ENCODE measurements at regions not wholly inside any gene's neighbourhood (a gene's known extent, or its start where the extent isn't known, plus 50 kb on each side); places are given as distances from the start of the nearest gene placed in this dataset.

DNA sequence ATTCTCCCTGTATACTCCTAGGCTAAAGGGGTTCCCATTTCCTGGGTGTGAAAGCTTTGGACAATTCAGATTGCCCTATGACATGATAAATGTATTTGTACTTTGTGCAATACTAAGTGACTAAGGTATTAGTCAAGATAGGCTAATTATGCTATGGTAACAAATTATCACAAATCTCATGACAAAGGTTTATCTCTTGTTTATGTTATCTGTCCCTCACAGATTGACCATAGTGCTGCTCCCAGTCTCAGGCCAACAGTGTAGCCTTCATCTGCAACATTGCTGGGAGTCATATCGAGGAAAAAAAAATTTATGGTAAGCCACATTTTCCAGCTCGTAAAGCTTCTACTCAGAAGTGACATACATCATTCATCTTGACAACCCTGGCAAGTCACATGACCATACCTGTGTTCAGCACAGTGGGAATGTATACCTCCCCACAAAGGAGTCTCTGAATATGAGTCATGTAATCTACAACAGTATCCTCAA, 346.2 kb downstream of the IGSF11 start:
- TF ChIP-seq ZC3H10 (CRISPR knock-in tag; IDR thresholded peaks at IDR 0.05) (no peak), BACH2 (CRISPR knock-in tag; IDR thresholded peaks at IDR 0.05; ENCODE audit: borderline replicate concordance) (no peak), ZNF565 (CRISPR knock-in tag; conservative IDR thresholded peaks at IDR 0.05; ENCODE audit: low read depth) (no peak), ZNF70 (CRISPR knock-in tag; IDR thresholded peaks at IDR 0.05) (no peak), GLIS3 (CRISPR knock-in tag; IDR thresholded peaks at IDR 0.05) (no peak), PPARA (CRISPR knock-in tag; IDR thresholded peaks at IDR 0.05; ENCODE audit: borderline replicate concordance) (no peak), CSDC2 (CRISPR knock-in tag; IDR thresholded peaks at IDR 0.05) (no peak)
- TF ChIP-seq, protein P1, sequence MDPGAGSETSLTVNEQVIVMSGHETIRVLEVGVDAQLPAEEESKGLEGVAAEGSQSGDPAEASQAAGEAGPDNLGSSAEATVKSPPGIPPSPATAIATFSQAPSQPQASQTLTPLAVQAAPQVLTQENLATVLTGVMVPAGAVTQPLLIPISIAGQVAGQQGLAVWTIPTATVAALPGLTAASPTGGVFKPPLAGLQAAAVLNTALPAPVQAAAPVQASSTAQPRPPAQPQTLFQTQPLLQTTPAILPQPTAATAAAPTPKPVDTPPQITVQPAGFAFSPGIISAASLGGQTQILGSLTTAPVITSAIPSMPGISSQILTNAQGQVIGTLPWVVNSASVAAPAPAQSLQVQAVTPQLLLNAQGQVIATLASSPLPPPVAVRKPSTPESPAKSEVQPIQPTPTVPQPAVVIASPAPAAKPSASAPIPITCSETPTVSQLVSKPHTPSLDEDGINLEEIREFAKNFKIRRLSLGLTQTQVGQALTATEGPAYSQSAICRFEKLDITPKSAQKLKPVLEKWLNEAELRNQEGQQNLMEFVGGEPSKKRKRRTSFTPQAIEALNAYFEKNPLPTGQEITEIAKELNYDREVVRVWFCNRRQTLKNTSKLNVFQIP (CRISPR knock-in tag; IDR thresholded peaks at IDR 0.05; ENCODE audit: borderline replicate concordance, low read depth): no peak
- TF ChIP-seq, protein P2, sequence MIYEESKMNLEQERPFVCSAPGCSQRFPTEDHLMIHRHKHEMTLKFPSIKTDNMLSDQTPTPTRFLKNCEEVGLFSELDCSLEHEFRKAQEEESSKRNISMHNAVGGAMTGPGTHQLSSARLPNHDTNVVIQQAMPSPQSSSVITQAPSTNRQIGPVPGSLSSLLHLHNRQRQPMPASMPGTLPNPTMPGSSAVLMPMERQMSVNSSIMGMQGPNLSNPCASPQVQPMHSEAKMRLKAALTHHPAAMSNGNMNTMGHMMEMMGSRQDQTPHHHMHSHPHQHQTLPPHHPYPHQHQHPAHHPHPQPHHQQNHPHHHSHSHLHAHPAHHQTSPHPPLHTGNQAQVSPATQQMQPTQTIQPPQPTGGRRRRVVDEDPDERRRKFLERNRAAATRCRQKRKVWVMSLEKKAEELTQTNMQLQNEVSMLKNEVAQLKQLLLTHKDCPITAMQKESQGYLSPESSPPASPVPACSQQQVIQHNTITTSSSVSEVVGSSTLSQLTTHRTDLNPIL (CRISPR knock-in tag; IDR thresholded peaks at IDR 0.05; ENCODE audit: low read depth): no peak

DNA sequence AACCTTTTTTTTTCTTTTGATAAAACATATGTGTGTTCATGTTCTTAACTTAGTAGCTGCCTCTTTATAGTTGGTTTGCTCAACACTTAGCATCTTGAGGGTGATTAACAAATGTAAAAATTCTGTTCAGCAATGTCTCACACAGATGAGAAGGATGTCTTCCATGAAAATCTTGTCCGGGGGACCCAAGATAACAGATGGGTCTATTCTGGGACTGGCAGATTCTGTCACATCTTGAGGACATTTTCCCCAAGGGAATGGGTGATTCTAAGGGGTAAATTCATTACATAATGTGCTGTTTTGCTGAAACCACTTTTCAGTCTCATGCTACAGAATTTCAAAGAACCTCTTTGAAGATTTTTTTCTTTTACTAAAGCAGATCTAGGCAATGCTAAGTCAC, 342.2 kb downstream of the IGSF11 start:
- TF ChIP-seq, protein P1 (CRISPR knock-in tag; IDR thresholded peaks at IDR 0.05; ENCODE audit: borderline replicate concordance, low read depth): no peak
- TF ChIP-seq RARB (CRISPR knock-in tag; IDR thresholded peaks at IDR 0.05): no peak
- TF ChIP-seq ZNF70 (CRISPR knock-in tag; IDR thresholded peaks at IDR 0.05): no peak
- TF ChIP-seq ZFP3 (CRISPR knock-in tag; IDR thresholded peaks at IDR 0.05): no peak
- no peak for ATAC-seq

More for the DNA sequence above, 346.2 kb downstream of the IGSF11 start:
- no peak for ATAC-seq

DNA sequence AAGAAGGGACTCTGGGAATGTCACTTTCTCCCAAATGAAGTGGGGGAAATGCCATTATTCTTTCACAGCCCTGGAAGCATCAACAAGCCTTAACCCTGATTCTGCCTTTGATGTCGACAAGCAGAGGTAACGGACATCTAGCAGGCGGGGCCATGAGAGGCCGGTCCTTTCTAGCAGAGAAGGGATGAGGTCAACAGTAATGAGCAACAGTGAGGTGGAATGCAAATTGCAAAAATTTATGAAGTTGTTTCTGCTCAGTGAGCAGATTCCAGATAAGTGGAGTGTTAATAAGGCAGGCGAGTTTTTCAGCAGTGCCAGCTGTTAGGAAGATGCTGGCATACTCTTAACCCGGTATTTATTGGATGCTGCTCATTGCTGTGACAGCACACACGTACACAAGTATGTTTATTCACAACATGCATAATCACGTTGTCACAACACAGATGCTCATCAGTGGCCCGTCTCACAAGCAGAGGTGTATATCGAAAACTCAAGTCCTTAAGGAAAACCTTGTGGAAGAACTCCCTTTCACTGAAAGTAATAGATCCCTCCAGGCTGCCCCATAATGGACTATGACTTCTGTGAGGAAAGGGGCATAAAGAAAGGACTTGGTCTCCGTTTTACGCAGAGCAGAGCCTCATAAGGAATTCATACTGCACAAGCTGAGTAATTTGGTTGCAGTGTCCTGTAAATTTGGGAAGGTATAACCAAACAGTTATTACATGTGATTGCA, 329.0 kb downstream of the IGSF11 start:
- TF ChIP-seq ARNTL (CRISPR knock-in tag; IDR thresholded peaks at IDR 0.05; ENCODE audit: borderline replicate concordance, low read depth) (no peak), OSR1 (CRISPR knock-in tag; IDR thresholded peaks at IDR 0.05) (no peak), ZNF565 (CRISPR knock-in tag; conservative IDR thresholded peaks at IDR 0.05; ENCODE audit: low read depth) (no peak), CSDC2 (CRISPR knock-in tag; IDR thresholded peaks at IDR 0.05) (no peak), GLIS3 (CRISPR knock-in tag; IDR thresholded peaks at IDR 0.05) (no peak), RARB (CRISPR knock-in tag; IDR thresholded peaks at IDR 0.05) (no peak)
- TF ChIP-seq, protein P3, sequence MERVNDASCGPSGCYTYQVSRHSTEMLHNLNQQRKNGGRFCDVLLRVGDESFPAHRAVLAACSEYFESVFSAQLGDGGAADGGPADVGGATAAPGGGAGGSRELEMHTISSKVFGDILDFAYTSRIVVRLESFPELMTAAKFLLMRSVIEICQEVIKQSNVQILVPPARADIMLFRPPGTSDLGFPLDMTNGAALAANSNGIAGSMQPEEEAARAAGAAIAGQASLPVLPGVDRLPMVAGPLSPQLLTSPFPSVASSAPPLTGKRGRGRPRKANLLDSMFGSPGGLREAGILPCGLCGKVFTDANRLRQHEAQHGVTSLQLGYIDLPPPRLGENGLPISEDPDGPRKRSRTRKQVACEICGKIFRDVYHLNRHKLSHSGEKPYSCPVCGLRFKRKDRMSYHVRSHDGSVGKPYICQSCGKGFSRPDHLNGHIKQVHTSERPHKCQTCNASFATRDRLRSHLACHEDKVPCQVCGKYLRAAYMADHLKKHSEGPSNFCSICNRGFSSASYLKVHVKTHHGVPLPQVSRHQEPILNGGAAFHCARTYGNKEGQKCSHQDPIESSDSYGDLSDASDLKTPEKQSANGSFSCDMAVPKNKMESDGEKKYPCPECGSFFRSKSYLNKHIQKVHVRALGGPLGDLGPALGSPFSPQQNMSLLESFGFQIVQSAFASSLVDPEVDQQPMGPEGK (CRISPR knock-in tag; IDR thresholded peaks at IDR 0.05; ENCODE audit: borderline replicate concordance): no peak
- TF ChIP-seq, protein P4, sequence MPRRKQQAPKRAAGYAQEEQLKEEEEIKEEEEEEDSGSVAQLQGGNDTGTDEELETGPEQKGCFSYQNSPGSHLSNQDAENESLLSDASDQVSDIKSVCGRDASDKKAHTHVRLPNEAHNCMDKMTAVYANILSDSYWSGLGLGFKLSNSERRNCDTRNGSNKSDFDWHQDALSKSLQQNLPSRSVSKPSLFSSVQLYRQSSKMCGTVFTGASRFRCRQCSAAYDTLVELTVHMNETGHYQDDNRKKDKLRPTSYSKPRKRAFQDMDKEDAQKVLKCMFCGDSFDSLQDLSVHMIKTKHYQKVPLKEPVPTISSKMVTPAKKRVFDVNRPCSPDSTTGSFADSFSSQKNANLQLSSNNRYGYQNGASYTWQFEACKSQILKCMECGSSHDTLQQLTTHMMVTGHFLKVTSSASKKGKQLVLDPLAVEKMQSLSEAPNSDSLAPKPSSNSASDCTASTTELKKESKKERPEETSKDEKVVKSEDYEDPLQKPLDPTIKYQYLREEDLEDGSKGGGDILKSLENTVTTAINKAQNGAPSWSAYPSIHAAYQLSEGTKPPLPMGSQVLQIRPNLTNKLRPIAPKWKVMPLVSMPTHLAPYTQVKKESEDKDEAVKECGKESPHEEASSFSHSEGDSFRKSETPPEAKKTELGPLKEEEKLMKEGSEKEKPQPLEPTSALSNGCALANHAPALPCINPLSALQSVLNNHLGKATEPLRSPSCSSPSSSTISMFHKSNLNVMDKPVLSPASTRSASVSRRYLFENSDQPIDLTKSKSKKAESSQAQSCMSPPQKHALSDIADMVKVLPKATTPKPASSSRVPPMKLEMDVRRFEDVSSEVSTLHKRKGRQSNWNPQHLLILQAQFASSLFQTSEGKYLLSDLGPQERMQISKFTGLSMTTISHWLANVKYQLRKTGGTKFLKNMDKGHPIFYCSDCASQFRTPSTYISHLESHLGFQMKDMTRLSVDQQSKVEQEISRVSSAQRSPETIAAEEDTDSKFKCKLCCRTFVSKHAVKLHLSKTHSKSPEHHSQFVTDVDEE (CRISPR knock-in tag; IDR thresholded peaks at IDR 0.05): no peak
- ATAC-seq: no peak

DNA sequence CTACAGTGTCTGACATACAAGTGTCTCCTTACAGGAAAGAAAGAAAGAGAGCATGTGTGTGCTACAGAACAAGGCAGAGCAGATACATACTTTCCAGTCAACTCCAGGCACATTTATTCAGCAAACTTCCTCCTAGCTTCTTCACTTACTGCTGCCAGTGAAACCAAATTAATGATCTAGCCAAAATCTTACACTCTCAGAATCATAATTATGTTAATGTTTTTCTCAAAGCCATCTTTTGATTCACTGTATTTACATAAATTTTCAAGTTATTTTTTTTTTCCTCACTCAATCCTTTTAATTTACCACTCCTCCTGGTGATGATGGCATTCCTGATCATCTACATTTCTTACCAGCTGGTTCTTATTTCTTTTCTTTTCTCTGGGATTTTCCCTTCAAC, 326.7 kb downstream of the IGSF11 start:
- TF ChIP-seq OSR1 (CRISPR knock-in tag; IDR thresholded peaks at IDR 0.05) (no peak), ZNF565 (CRISPR knock-in tag; conservative IDR thresholded peaks at IDR 0.05; ENCODE audit: low read depth) (no peak), ISL1 (CRISPR knock-in tag; IDR thresholded peaks at IDR 0.05) (no peak), SNAI2 (CRISPR knock-in tag; IDR thresholded peaks at IDR 0.05) (no peak), ZNF70 (CRISPR knock-in tag; IDR thresholded peaks at IDR 0.05) (no peak), GLIS3 (CRISPR knock-in tag; IDR thresholded peaks at IDR 0.05) (no peak)
- TF ChIP-seq, protein P5, sequence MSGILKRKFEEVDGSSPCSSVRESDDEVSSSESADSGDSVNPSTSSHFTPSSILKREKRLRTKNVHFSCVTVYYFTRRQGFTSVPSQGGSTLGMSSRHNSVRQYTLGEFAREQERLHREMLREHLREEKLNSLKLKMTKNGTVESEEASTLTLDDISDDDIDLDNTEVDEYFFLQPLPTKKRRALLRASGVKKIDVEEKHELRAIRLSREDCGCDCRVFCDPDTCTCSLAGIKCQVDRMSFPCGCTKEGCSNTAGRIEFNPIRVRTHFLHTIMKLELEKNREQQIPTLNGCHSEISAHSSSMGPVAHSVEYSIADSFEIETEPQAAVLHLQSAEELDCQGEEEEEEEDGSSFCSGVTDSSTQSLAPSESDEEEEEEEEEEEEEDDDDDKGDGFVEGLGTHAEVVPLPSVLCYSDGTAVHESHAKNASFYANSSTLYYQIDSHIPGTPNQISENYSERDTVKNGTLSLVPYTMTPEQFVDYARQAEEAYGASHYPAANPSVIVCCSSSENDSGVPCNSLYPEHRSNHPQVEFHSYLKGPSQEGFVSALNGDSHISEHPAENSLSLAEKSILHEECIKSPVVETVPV (CRISPR knock-in tag; IDR thresholded peaks at IDR 0.05): no peak
- ATAC-seq: no peak

All from SK-N-SH treated with all-trans-retinoic acid at 6 μM for 48 hours (cell line).